Caco-2 (cell line): ENCODE measurements at regions not wholly inside any gene's neighbourhood (a gene's known extent, or its start where the extent isn't known, plus 50 kb on each side); places are given as distances from the start of the nearest gene placed in this dataset.

Source experiments
- BruUV-seq: library from RNA; stranded (reverse); fragments of 400-500 nt; replicated peaks from 2 replicates; lab custom pipeline; 2021; lab: Mats Ljungman, UMichigan
- CTCF ChIA-PET: fragments of 300-600 bp; sonication (Branson Sonifier 250); formaldehyde crosslinking; loops from one replicate; lab custom pipeline; 2022; ENCODE audit warnings: antibody characterized with exemption; lab: Charles Lee
- POLR2A ChIA-PET: fragments of 300-600 bp; sonication (Branson Sonifier 250); formaldehyde crosslinking; loops from one replicate; lab custom pipeline; 2022; ENCODE audit warnings: antibody characterized with exemption; lab: Charles Lee
- DNase-seq, 2 experiments: peaks; one replicate each; pipeline versions ENCODE4 v3.0.0 to v3.0.0-alpha.2; 2020 to 2022
- H3K27me3 ChIP-seq: replicated peaks from 2 replicates; pipeline ENCODE4 v1.6.0; 2011; ENCODE audit warnings: low read length; ENCODE audit not compliant: control insufficient read depth, insufficient read depth
- H3K36me3 ChIP-seq: 2 replicates; pipeline ENCODE4 v1.5.1; 2011; ENCODE audit warnings: low read length; ENCODE audit not compliant: control insufficient read depth, insufficient read depth
- H3K4me1 ChIP-seq: fragments of 250-450 bp; sonication (Bioruptor Pico); 2 replicates; pipeline ENCODE4 v1.5.1; 2020; ENCODE audit warnings: mild to moderate bottlenecking
- H3K4me3 ChIP-seq: 2 replicates; pipeline ENCODE4 v1.5.1; 2011; ENCODE audit warnings: low read depth, mild to moderate bottlenecking, control low read depth, low read length
- H3K9me3 ChIP-seq: fragments of 250-450 bp; sonication (Bioruptor Pico); 2 replicates; pipeline ENCODE4 v1.5.1; 2020; ENCODE audit warnings: mild to moderate bottlenecking, moderate library complexity
- H3K27ac Mint-ChIP-seq: one replicate; pipeline ENCODE4 v1.8.0; 2022; ENCODE audit warnings: mixed read lengths; ENCODE audit not compliant: unreplicated experiment
- H3K27me3 Mint-ChIP-seq: one replicate; pipeline ENCODE4 v1.8.0; 2022; ENCODE audit warnings: mixed read lengths; ENCODE audit not compliant: insufficient read depth, unreplicated experiment
- H3K36me3 Mint-ChIP-seq: one replicate; pipeline ENCODE4 v1.8.0; 2022; ENCODE audit warnings: mild to moderate bottlenecking, mixed read lengths; ENCODE audit not compliant: insufficient read depth, unreplicated experiment
- H3K4me1 Mint-ChIP-seq: one replicate; pipeline ENCODE4 v1.8.0; 2022; ENCODE audit warnings: low read depth, mixed read lengths; ENCODE audit not compliant: unreplicated experiment
- H3K4me3 Mint-ChIP-seq: one replicate; pipeline ENCODE4 v1.8.0; 2022; ENCODE audit warnings: mild to moderate bottlenecking, moderate library complexity, mixed read lengths; ENCODE audit not compliant: unreplicated experiment
- H3K9me3 Mint-ChIP-seq: one replicate; pipeline ENCODE4 v1.8.0; 2022; ENCODE audit warnings: mixed read lengths; ENCODE audit not compliant: unreplicated experiment
- intact Hi-C: fragments of 100-400 bp; cut with micrococcal nuclease; formaldehyde crosslinking; loops from one replicate; pipeline ENCODE4 v1.10.0; 2022; ENCODE audit not compliant: unreplicated experiment
- TF ChIP-seq, protein P1 (sequence below), 2 experiments: fragments of 200-600 bp in 1 of 2; IDR thresholded peaks; 1 replicate in 1 of 2; 2 replicates in 1 of 2; pipeline versions ENCODE4 v1.5.1 to v1.8.0; 2011 to 2022; ENCODE audit warnings: antibody characterized with exemption in 1 of 2, control low read depth in 1 of 2, inconsistent platforms in 1 of 2, low read depth in 1 of 2, low read length in 1 of 2, mild to moderate bottlenecking in 1 of 2, moderate library complexity in 1 of 2; ENCODE audit not compliant: insufficient read depth in 1 of 2, severe bottlenecking in 1 of 2, unreplicated experiment in 1 of 2

DNA sequence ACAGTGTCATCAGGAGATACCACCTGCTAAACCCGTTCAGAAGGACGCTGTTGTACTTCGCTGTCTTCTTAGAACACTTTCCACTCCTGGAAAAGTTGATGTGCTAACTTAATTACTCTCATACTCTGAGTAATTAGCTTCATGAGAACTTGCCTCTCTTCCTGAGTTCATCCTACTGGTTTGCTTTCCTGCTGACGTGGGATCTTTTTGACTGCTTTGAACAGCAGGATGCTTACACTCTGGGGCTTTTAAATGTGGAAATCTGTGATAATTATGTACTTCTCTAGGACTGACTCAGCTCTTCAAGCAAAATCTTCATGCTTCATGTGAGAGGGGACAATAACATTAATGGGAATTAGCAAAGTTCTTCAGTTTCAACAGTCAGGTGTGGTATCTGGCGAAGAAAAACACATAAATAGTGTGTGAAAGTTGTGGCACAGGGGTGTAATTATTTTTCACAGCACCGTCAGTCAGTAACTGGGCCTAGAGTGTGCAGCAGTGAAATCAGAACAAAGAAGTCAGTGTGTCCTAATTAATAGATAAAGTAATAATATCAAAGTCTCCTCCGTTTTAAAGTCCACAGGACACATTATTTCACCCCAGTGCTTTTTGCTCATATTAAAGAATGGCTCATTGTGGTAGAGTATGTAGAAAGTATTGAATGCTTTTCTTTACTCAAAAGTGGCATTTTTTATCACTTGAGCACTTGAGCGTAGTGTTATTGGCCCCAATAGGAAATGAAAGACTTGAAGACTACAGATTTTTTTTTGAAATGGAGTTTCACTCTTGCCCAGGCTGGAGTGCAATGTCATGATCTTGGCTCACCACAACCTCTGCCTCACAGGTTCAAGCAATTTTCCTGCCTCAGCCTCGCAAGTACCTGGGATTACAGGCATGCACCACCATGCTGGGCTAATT, 140.9 kb upstream of the DMRT1 start:
- H3K27ac Mint-ChIP-seq, result no peak overlapping the region
- Histone ChIP-seq H3K9me3 (no peaks in the 10 kb centered on the region), H3K36me3 (no peaks in the 10 kb centered on the region), H3K4me3 (no peak overlapping the region), H3K27me3 (no peaks in the 10 kb centered on the region), H3K4me1 (peaks cover 19% of the 10 kb centered on the region)
- no peaks in the 10 kb centered on the region for H3K9me3 Mint-ChIP-seq
- TF ChIP-seq, protein P1, sequence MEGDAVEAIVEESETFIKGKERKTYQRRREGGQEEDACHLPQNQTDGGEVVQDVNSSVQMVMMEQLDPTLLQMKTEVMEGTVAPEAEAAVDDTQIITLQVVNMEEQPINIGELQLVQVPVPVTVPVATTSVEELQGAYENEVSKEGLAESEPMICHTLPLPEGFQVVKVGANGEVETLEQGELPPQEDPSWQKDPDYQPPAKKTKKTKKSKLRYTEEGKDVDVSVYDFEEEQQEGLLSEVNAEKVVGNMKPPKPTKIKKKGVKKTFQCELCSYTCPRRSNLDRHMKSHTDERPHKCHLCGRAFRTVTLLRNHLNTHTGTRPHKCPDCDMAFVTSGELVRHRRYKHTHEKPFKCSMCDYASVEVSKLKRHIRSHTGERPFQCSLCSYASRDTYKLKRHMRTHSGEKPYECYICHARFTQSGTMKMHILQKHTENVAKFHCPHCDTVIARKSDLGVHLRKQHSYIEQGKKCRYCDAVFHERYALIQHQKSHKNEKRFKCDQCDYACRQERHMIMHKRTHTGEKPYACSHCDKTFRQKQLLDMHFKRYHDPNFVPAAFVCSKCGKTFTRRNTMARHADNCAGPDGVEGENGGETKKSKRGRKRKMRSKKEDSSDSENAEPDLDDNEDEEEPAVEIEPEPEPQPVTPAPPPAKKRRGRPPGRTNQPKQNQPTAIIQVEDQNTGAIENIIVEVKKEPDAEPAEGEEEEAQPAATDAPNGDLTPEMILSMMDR (IDR thresholded peaks at IDR 0.05; ENCODE audit: insufficient read depth in 1 of 2, low read depth in 1 of 2, low read length in 1 of 2, severe bottlenecking in 1 of 2, unreplicated experiment in 1 of 2), result no peak
- CTCF ChIA-PET, result no interaction called here
- POLR2A ChIA-PET, result no interaction called here
- H3K4me3 Mint-ChIP-seq, result no peak overlapping the region
- no peak for DNase-seq
- no peaks in the 10 kb centered on the region for H3K27me3 Mint-ChIP-seq
- H3K4me1 Mint-ChIP-seq, result peaks cover 30% of the 10 kb centered on the region
- peaks cover 16% of the 10 kb centered on the region for H3K36me3 Mint-ChIP-seq
- intact Hi-C loops, result no loop called here
- no TSS peak for BruUV-seq

DNA sequence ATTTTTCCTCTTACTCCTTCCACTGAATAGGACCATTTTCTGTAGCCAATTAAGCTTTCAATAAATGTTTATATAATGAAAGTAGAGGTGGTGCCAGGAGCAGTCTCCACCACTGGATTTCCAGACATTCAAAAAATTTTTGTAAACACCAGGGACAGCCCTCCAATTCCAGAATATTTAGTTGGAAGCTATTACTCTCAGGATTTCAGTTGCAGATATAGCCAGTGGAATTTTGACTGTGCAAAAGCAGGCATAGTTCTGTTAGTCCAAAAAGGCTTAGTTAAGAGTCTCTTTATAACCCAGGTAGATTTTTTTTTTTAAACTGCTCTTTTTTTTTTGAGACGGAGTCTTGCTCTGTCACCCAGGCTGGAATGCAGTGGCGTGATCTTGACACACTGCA, 138.1 kb upstream of the DMRT1 start:
- no peak for DNase-seq
- H3K4me1 Mint-ChIP-seq, result peaks cover 24% of the 10 kb centered on the region
- BruUV-seq, result no TSS peak
- peaks cover 22% of the 10 kb centered on the region for H3K36me3 Mint-ChIP-seq
- no peaks in the 10 kb centered on the region for H3K36me3 ChIP-seq
- ChIA-PET CTCF (no interaction called here), POLR2A (no interaction called here)
- H3K27me3 Mint-ChIP-seq, result no peaks in the 10 kb centered on the region
- no peaks in the 10 kb centered on the region for H3K9me3 Mint-ChIP-seq
- intact Hi-C loops, result no loop called here
- TF ChIP-seq, protein P1 (IDR thresholded peaks at IDR 0.05; ENCODE audit: insufficient read depth in 1 of 2, low read depth in 1 of 2, low read length in 1 of 2, severe bottlenecking in 1 of 2, unreplicated experiment in 1 of 2), result no peak
- H3K4me3 ChIP-seq, result no peak overlapping the region
- H3K27ac Mint-ChIP-seq, result no peak overlapping the region
- no peak overlapping the region for H3K4me3 Mint-ChIP-seq
- peaks cover 22% of the 10 kb centered on the region for H3K4me1 ChIP-seq
- H3K27me3 ChIP-seq, result no peaks in the 10 kb centered on the region
- H3K9me3 ChIP-seq, result no peaks in the 10 kb centered on the region

DNA sequence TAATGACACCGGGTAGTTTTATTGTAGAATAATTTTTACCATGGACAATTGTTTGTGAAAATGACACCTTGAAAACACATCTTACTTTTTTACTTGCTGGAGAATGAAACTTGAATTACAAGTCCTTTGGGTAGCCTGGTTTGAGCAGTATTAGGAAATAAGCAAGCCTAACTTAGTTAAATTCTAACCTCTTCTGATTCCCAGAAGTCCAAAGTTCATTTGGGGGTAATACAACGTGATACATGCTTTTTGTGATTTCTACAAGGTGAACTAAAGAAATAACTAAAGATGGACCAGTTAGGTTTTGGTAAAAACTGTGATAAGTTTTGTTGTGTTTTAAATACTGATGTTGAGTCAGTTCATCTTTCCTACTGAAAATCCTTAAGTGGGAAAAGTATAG, 135.4 kb upstream of the DMRT1 start:
- BruUV-seq, result no TSS peak
- peak overlapping the region; percentile 57 for H3K4me3 ChIP-seq
- H3K36me3 ChIP-seq, result no peaks in the 10 kb centered on the region
- ChIA-PET CTCF (no interaction called here), POLR2A (no interaction called here)
- Mint-ChIP-seq H3K4me1 (peaks cover 23% of the 10 kb centered on the region), H3K4me3 (peak overlapping the region; percentile 97), H3K36me3 (peaks cover 18% of the 10 kb centered on the region), H3K27me3 (no peaks in the 10 kb centered on the region), H3K9me3 (no peaks in the 10 kb centered on the region), H3K27ac (peak overlapping the region; percentile 95)
- no peaks in the 10 kb centered on the region for H3K27me3 ChIP-seq
- peak in 1 of 2 experiments; percentile 27 for DNase-seq
- intact Hi-C loops, result loop anchor here (1.0 to 5.0 kb wide), 4 partner anchors 24 to 319 kb away; no protein-coding TSS in a partner anchor
- no peaks in the 10 kb centered on the region for H3K9me3 ChIP-seq
- peaks cover 32% of the 10 kb centered on the region for H3K4me1 ChIP-seq
- TF ChIP-seq, protein P1 (IDR thresholded peaks at IDR 0.05; ENCODE audit: insufficient read depth in 1 of 2, low read depth in 1 of 2, low read length in 1 of 2, severe bottlenecking in 1 of 2, unreplicated experiment in 1 of 2), result no peak
